GM20000 (cell line): ENCODE measurements at regions not wholly inside any gene's neighbourhood (a gene's known extent, or its start where the extent isn't known, plus 50 kb on each side); places are given as distances from the start of the nearest gene placed in this dataset.

Experiments used
- DNase-seq: peaks from one replicate; pipeline ENCODE4 v3.0.0; 2012; ENCODE audit warnings: low spot score
- CTCF ChIP-seq: IDR thresholded peaks from 2 replicates; pipeline ENCODE4 v1.5.1; 2012; ENCODE audit warnings: mild to moderate bottlenecking, control low read depth; ENCODE audit errors: extremely low read depth, missing control alignments

GRCh38 chr14:58725871-58726270 is 88.1 kb downstream of the DACT1 start:
- TF ChIP-seq CTCF: no peak
- DNase-seq: no peak

- DNase-seq: no peak
- no peak for TF ChIP-seq CTCF
These were observed 93.2 kb downstream of the DACT1 start for GRCh38 chr14:58730792-58731464.

- TF ChIP-seq CTCF: no peak
- DNase-seq: no peak
These were observed 93.9 kb downstream of the DACT1 start for GRCh38 chr14:58731465-58732293.

GRCh38 chr14:58732387-58732786 is 94.6 kb downstream of the DACT1 start:
- no peak for TF ChIP-seq CTCF

GRCh38 chr14:58733451-58734208 is 95.9 kb downstream of the DACT1 start:
- no peak for DNase-seq
- no peak for TF ChIP-seq CTCF

More at GRCh38 chr14:58732387-58732786, 94.6 kb downstream of the DACT1 start:
- DNase-seq: no peak

- DNase-seq: no peak
- no peak for TF ChIP-seq CTCF
These were observed 97.8 kb downstream of the DACT1 start for GRCh38 chr14:58735596-58735995.

- DNase-seq: no peak
- no peak for TF ChIP-seq CTCF
These were observed 98.8 kb downstream of the DACT1 start for GRCh38 chr14:58736606-58737005.
